ENCODE measurements at regions not wholly inside any gene's neighbourhood (a gene's known extent, or its start where the extent isn't known, plus 50 kb on each side); places are given as distances from the start of the nearest gene placed in this dataset.

DNA sequence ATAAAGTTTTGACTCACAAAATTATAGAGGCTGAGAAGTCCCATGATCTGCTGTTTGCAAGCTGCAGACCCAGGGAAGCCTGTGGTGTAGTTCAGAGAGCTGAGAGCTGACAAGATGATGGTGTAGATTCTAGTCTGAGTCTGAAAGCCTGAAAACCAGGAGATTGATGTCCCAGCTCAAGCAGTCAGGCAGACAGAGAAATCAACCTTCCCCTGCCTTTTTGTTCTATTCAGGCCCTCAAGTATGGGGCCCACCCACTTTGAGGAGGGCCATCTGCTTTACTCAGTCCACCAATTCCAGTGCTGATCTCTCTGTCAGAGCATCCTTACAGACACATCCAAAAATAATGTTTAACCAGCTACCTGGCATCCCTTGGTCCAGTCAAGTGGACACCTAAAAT is 479.6 kb downstream of the STK39 start:
- no peak overlapping the region for H3K27ac ChIP-seq (ENCODE audit: low read depth in 1 of 2, low read length in 2 of 2)
- peaks cover 0 to 9% (median 3%) of the 10 kb centered on the region in 4 donors for H3K4me1 ChIP-seq (ENCODE audit: control insufficient read depth in 4 of 4, insufficient read depth in 4 of 4, low read length in 3 of 4)
- no peaks in the 10 kb centered on the region for H3K36me3 ChIP-seq (ENCODE audit: control insufficient read depth in 4 of 4, insufficient read depth in 3 of 4, low read depth in 1 of 4, low read length in 3 of 4)
- H3K4me3 ChIP-seq (ENCODE audit: low read depth in 1 of 3, low read length in 3 of 3), result no peak overlapping the region
- DNase-seq (ENCODE audit: low spot score), result no peak
- H3K9me3 ChIP-seq (ENCODE audit: control insufficient read depth in 4 of 4, low read length in 3 of 4), result no peaks in the 10 kb centered on the region
- TF ChIP-seq, protein P1, sequence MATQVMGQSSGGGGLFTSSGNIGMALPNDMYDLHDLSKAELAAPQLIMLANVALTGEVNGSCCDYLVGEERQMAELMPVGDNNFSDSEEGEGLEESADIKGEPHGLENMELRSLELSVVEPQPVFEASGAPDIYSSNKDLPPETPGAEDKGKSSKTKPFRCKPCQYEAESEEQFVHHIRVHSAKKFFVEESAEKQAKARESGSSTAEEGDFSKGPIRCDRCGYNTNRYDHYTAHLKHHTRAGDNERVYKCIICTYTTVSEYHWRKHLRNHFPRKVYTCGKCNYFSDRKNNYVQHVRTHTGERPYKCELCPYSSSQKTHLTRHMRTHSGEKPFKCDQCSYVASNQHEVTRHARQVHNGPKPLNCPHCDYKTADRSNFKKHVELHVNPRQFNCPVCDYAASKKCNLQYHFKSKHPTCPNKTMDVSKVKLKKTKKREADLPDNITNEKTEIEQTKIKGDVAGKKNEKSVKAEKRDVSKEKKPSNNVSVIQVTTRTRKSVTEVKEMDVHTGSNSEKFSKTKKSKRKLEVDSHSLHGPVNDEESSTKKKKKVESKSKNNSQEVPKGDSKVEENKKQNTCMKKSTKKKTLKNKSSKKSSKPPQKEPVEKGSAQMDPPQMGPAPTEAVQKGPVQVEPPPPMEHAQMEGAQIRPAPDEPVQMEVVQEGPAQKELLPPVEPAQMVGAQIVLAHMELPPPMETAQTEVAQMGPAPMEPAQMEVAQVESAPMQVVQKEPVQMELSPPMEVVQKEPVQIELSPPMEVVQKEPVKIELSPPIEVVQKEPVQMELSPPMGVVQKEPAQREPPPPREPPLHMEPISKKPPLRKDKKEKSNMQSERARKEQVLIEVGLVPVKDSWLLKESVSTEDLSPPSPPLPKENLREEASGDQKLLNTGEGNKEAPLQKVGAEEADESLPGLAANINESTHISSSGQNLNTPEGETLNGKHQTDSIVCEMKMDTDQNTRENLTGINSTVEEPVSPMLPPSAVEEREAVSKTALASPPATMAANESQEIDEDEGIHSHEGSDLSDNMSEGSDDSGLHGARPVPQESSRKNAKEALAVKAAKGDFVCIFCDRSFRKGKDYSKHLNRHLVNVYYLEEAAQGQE (IDR thresholded peaks at IDR 0.05), result no peak
- TF ChIP-seq EGR1 (IDR thresholded peaks at IDR 0.05; ENCODE audit: low read depth in 2 of 2) (no peak), JUND (IDR thresholded peaks at IDR 0.05) (no peak), YY1 (IDR thresholded peaks at IDR 0.05) (no peak), FOXA2 (IDR thresholded peaks at IDR 0.05) (no peak), HNF4A (conservative IDR thresholded peaks at IDR 0.05) (no peak), RAD21 (IDR thresholded peaks at IDR 0.05) (no peak), HNF4G (IDR thresholded peaks at IDR 0.05) (no peak), RXRA (IDR thresholded peaks at IDR 0.05) (no peak), NR2F2 (IDR thresholded peaks at IDR 0.05) (no peak), FOXA1 (IDR thresholded peaks at IDR 0.05) (no peak), SP1 (IDR thresholded peaks at IDR 0.05) (no peak), TAF1 (conservative IDR thresholded peaks at IDR 0.05) (no peak), GABPA (IDR thresholded peaks at IDR 0.05 in 1 of 2, conservative IDR thresholded peaks at IDR 0.05 in 1 of 2) (no peak)
- TF ChIP-seq, protein P2, sequence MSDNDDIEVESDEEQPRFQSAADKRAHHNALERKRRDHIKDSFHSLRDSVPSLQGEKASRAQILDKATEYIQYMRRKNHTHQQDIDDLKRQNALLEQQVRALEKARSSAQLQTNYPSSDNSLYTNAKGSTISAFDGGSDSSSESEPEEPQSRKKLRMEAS (IDR thresholded peaks at IDR 0.05), result no peak
- TF ChIP-seq, protein P3, sequence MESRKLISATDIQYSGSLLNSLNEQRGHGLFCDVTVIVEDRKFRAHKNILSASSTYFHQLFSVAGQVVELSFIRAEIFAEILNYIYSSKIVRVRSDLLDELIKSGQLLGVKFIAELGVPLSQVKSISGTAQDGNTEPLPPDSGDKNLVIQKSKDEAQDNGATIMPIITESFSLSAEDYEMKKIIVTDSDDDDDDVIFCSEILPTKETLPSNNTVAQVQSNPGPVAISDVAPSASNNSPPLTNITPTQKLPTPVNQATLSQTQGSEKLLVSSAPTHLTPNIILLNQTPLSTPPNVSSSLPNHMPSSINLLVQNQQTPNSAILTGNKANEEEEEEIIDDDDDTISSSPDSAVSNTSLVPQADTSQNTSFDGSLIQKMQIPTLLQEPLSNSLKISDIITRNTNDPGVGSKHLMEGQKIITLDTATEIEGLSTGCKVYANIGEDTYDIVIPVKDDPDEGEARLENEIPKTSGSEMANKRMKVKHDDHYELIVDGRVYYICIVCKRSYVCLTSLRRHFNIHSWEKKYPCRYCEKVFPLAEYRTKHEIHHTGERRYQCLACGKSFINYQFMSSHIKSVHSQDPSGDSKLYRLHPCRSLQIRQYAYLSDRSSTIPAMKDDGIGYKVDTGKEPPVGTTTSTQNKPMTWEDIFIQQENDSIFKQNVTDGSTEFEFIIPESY (IDR thresholded peaks at IDR 0.05), result no peak
- TF ChIP-seq, protein P4, sequence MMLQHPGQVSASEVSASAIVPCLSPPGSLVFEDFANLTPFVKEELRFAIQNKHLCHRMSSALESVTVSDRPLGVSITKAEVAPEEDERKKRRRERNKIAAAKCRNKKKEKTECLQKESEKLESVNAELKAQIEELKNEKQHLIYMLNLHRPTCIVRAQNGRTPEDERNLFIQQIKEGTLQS (IDR thresholded peaks at IDR 0.05), result no peak
- TF ChIP-seq, protein P5, sequence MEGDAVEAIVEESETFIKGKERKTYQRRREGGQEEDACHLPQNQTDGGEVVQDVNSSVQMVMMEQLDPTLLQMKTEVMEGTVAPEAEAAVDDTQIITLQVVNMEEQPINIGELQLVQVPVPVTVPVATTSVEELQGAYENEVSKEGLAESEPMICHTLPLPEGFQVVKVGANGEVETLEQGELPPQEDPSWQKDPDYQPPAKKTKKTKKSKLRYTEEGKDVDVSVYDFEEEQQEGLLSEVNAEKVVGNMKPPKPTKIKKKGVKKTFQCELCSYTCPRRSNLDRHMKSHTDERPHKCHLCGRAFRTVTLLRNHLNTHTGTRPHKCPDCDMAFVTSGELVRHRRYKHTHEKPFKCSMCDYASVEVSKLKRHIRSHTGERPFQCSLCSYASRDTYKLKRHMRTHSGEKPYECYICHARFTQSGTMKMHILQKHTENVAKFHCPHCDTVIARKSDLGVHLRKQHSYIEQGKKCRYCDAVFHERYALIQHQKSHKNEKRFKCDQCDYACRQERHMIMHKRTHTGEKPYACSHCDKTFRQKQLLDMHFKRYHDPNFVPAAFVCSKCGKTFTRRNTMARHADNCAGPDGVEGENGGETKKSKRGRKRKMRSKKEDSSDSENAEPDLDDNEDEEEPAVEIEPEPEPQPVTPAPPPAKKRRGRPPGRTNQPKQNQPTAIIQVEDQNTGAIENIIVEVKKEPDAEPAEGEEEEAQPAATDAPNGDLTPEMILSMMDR (IDR thresholded peaks at IDR 0.05; ENCODE audit: low read depth, low read length, missing input control), result no peak
- H3K27me3 ChIP-seq (ENCODE audit: control insufficient read depth in 4 of 4, insufficient read depth in 4 of 4, low read length in 3 of 4), result no peaks in the 10 kb centered on the region
- no peak overlapping the region for H3K9ac ChIP-seq (ENCODE audit: low read depth in 1 of 2, low read length in 2 of 2)
